ENCODE measurements at regions not wholly inside any gene's neighbourhood (a gene's known extent, or its start where the extent isn't known, plus 50 kb on each side); places are given as distances from the start of the nearest gene placed in this dataset.

GRCh38 chr10:15439341-15439842, 68.3 kb upstream of the FAM171A1 start:
- H3K27ac ChIP-seq (ENCODE audit: extremely low read length, insufficient read depth, low read length) = no peak overlapping the region
- no peaks in the 10 kb centered on the region for H4K20me1 ChIP-seq (ENCODE audit: insufficient read depth, low read length)
- peak; percentile 14 for DNase-seq (ENCODE audit: low spot score)
- peak overlapping the region; percentile 40; the same call in 1 of the 2 replicates for H3K9ac ChIP-seq (ENCODE audit: insufficient read depth, low read depth, low read length)
- 5% methylated on average over 12 of the region's 12 CpGs for WGBS (ENCODE audit: low lambda C conversion rate)
- H2AFZ ChIP-seq (ENCODE audit: low read length) = peak overlapping the region; percentile 95
- peak overlapping the region; percentile 86 for H3K4me2 ChIP-seq (ENCODE audit: low read depth, low read length)
- BruUV-seq (replicated peaks) = no TSS peak
- peaks cover 0 to 10% of the 10 kb centered on the region in 2 experiments; a peak in 2 of 5 replicates for H3K27me3 ChIP-seq (ENCODE audit: control insufficient read depth in 1 of 2, insufficient read depth in 2 of 2, low read length in 2 of 2)
- peak; percentile 77 for FAIRE-seq
- peak; percentile 27; the same call in 1 of the 2 replicates for TF ChIP-seq CTCF (CRISPR knock-in tag; IDR thresholded peaks at IDR 0.05)
- TF ChIP-seq SNAI1 (CRISPR knock-in tag; IDR thresholded peaks at IDR 0.05; ENCODE audit: borderline replicate concordance) = no peak
- TF ChIP-seq ZNF501 (CRISPR knock-in tag; IDR thresholded peaks at IDR 0.05) = peak; percentile 43; the same call in 1 of the 2 replicates
- in situ Hi-C loops (cut with HindIII; ENCODE audit: extremely low pct_ligation_motif_present, low pct_unique_long_range_greater_than_20kb) (no loop called here), intact Hi-C loops (cut with micrococcal nuclease; ENCODE audit: unreplicated experiment) (no loop called here)
- H3K4me1 ChIP-seq (ENCODE audit: insufficient read depth, low read length) = peaks cover 23% of the 10 kb centered on the region
- ATAC-seq = peak; percentile 93
- H3K9me3 ChIP-seq (ENCODE audit: low read length) = no peaks in the 10 kb centered on the region
- H3K36me3 ChIP-seq (replicated peaks in 1 of 2; ENCODE audit: control insufficient read depth in 1 of 2, insufficient read depth in 2 of 2, low read length in 2 of 2) = no peaks in the 10 kb centered on the region
- no peaks in the 10 kb centered on the region for H3K79me2 ChIP-seq (ENCODE audit: insufficient read depth, low read length)
- ChIA-PET POLR2A (no interaction called here), CTCF (ENCODE audit: low intra/inter-chr PET ratio, low total read pairs) (no interaction called here)
- H3K4me3 ChIP-seq (replicated peaks in 1 of 3; ENCODE audit: insufficient read depth in 1 of 3, low read depth in 2 of 3, low read length in 3 of 3) = peak overlapping the region; percentile 29 to 66 (median 49)

- 21% methylated on average over 5 of the region's 5 CpGs for WGBS (ENCODE audit: low lambda C conversion rate)
- Histone ChIP-seq H2AFZ (ENCODE audit: low read length) (no peak overlapping the region), H3K79me2 (ENCODE audit: insufficient read depth, low read length) (no peaks in the 10 kb centered on the region), H3K36me3 (replicated peaks in 1 of 2; ENCODE audit: control insufficient read depth in 1 of 2, insufficient read depth in 2 of 2, low read length in 2 of 2) (no peaks in the 10 kb centered on the region), H3K4me2 (ENCODE audit: low read depth, low read length) (no peak overlapping the region), H3K9me3 (ENCODE audit: low read length) (no peaks in the 10 kb centered on the region), H3K4me3 (replicated peaks in 1 of 3; ENCODE audit: insufficient read depth in 1 of 3, low read depth in 2 of 3, low read length in 3 of 3) (no peak overlapping the region), H3K4me1 (ENCODE audit: insufficient read depth, low read length) (peaks cover 32% of the 10 kb centered on the region), H3K27me3 (ENCODE audit: control insufficient read depth in 1 of 2, insufficient read depth in 2 of 2, low read length in 2 of 2) (peaks cover 0 to 10% of the 10 kb centered on the region in 2 experiments; a peak in 2 of 5 replicates), H3K27ac (ENCODE audit: extremely low read length, insufficient read depth, low read length) (no peak overlapping the region), H3K9ac (ENCODE audit: insufficient read depth, low read depth, low read length) (no peak overlapping the region), H4K20me1 (ENCODE audit: insufficient read depth, low read length) (no peaks in the 10 kb centered on the region)
- DNase-seq (ENCODE audit: low spot score) (no peak), ATAC-seq (no peak), FAIRE-seq (no peak)
- in situ Hi-C loops (cut with HindIII; ENCODE audit: extremely low pct_ligation_motif_present, low pct_unique_long_range_greater_than_20kb) (no loop called here), intact Hi-C loops (cut with micrococcal nuclease; ENCODE audit: unreplicated experiment) (no loop called here)
- ChIA-PET CTCF (ENCODE audit: low intra/inter-chr PET ratio, low total read pairs) (no interaction called here), POLR2A (no interaction called here)
- BruUV-seq (replicated peaks) = no TSS peak
- TF ChIP-seq ZNF274 (CRISPR knock-in tag; IDR thresholded peaks at IDR 0.05) (no peak), ZNF75D (CRISPR knock-in tag; IDR thresholded peaks at IDR 0.05; ENCODE audit: borderline replicate concordance) (no peak), HNRNPLL (IDR thresholded peaks at IDR 0.05; ENCODE audit: low read depth, low read length, poor library complexity, severe bottlenecking) (no peak), E2F1 (CRISPR knock-in tag; IDR thresholded peaks at IDR 0.05) (no peak), ZFP91 (CRISPR knock-in tag; IDR thresholded peaks at IDR 0.05; ENCODE audit: borderline replicate concordance) (no peak), DMTF1 (CRISPR knock-in tag; IDR thresholded peaks at IDR 0.05) (no peak), ATF3 (CRISPR knock-in tag; IDR thresholded peaks at IDR 0.05) (no peak)
Observed at GRCh38 chr10:15436696-15437095, 65.6 kb upstream of the FAM171A1 start.
